Fibroblast of the aortic adventitia (primary cell): ENCODE measurements at regions not wholly inside any gene's neighbourhood (a gene's known extent, or its start where the extent isn't known, plus 50 kb on each side); places are given as distances from the start of the nearest gene placed in this dataset.
"Not testable (repeated sequence)": the region's sequence is repeated elsewhere in the genome, so short reads cannot be mapped to it uniquely, and the experiment has no call there.

Experiments
- DNase-seq: peaks from one replicate; pipeline ENCODE4 v3.0.0-alpha.2; 2010; ENCODE audit warnings: low read depth
- H3K4me3 ChIP-seq: 2 replicates; pipeline ENCODE4 v1.5.1; 2011; ENCODE audit warnings: low read depth, mild to moderate bottlenecking, control low read depth, low read length, moderate library complexity
- CTCF ChIP-seq: IDR thresholded peaks from 2 replicates; pipeline ENCODE4 v1.5.1; 2011; ENCODE audit warnings: mild to moderate bottlenecking, low read length, control low read depth, inconsistent platforms; ENCODE audit not compliant: insufficient read depth

GRCh38 chr3:25985621-25986020, 195.7 kb downstream of the OXSM start:
- DNase-seq: no peak
- TF ChIP-seq CTCF: no peak
- H3K4me3 ChIP-seq: no peak overlapping the region

- no peak for DNase-seq
- TF ChIP-seq CTCF: no peak
- H3K4me3 ChIP-seq: no peak overlapping the region
Measured at GRCh38 chr3:25992606-25993005, 202.7 kb downstream of the OXSM start.

GRCh38 chr3:26004172-26004571, 214.3 kb downstream of the OXSM start:
- DNase-seq: no peak

GRCh38 chr3:26011276-26011675, 221.4 kb downstream of the OXSM start:
- H3K4me3 ChIP-seq: no peak overlapping the region
- no peak for TF ChIP-seq CTCF
- no peak for DNase-seq

More at GRCh38 chr3:26004172-26004571, 214.3 kb downstream of the OXSM start:
- TF ChIP-seq CTCF: no peak
- H3K4me3 ChIP-seq: no peak overlapping the region

- no peak overlapping the region for H3K4me3 ChIP-seq
- TF ChIP-seq CTCF: no peak
- DNase-seq: no peak
Measured at GRCh38 chr3:26012241-26012745, 222.4 kb downstream of the OXSM start.

GRCh38 chr3:26015752-26016151, 225.9 kb downstream of the OXSM start:
- no peak for DNase-seq
- no peak for TF ChIP-seq CTCF
- H3K4me3 ChIP-seq: no peak overlapping the region

GRCh38 chr3:26018889-26019288, 229.0 kb downstream of the OXSM start:
- no peak for TF ChIP-seq CTCF
- DNase-seq: no peak
- no peak overlapping the region for H3K4me3 ChIP-seq

- H3K4me3 ChIP-seq, DNase-seq: not testable (repeated sequence)
Measured at GRCh38 chr3:26024206-26024605, 234.3 kb downstream of the OXSM start.
